Endothelial cell of umbilical vein (primary cell): ENCODE measurements at regions not wholly inside any gene's neighbourhood (a gene's known extent, or its start where the extent isn't known, plus 50 kb on each side); places are given as distances from the start of the nearest gene placed in this dataset.

Experiments used
- CTCF ChIP-seq, 2 donors: IDR thresholded peaks; 1 replicate in 1 of 2; 2 replicates in 1 of 2; pipeline ENCODE4 v1.5.1; 2011; ENCODE audit warnings: low read length in 2 of 2, mild to moderate bottlenecking in 2 of 2, moderate library complexity in 2 of 2, control low read depth in 1 of 2, inconsistent platforms in 1 of 2, low read depth in 1 of 2; ENCODE audit not compliant: insufficient read depth in 1 of 2; ENCODE audit errors: extremely low read depth in 1 of 2
- EZH2 ChIP-seq: IDR thresholded peaks from 2 replicates; pipeline ENCODE4 v1.6.1; 2012; ENCODE audit warnings: borderline replicate concordance, low read depth, mild to moderate bottlenecking, moderate library complexity, low read length, inconsistent platforms; ENCODE audit not compliant: severe bottlenecking
- GATA2 ChIP-seq: IDR thresholded peaks from 2 replicates; pipeline ENCODE4 v1.7.0; 2011; ENCODE audit warnings: low read depth, mild to moderate bottlenecking, moderate library complexity, mixed read lengths, low read length; ENCODE audit not compliant: insufficient read length, insufficient read depth
- JUN ChIP-seq: IDR thresholded peaks from 2 replicates; pipeline ENCODE4 v1.6.1; 2011; ENCODE audit warnings: borderline replicate concordance, low read depth; ENCODE audit not compliant: insufficient read length, insufficient read depth
- POLR2A ChIP-seq: IDR thresholded peaks from 2 replicates; pipeline ENCODE4 v1.6.1; 2012; ENCODE audit warnings: low read depth, mild to moderate bottlenecking, control low read depth, low read length
- POLR2AphosphoS5 ChIP-seq: IDR thresholded peaks from 2 replicates; pipeline ENCODE4 v1.6.1; 2012; ENCODE audit warnings: low read depth, mild to moderate bottlenecking, control low read depth, low read length, moderate library complexity; ENCODE audit not compliant: insufficient read depth
- TF ChIP-seq, protein P1 (sequence below): IDR thresholded peaks from 2 replicates; pipeline ENCODE4 v1.6.1; 2011; ENCODE audit not compliant: insufficient read depth, insufficient read length

DNA sequence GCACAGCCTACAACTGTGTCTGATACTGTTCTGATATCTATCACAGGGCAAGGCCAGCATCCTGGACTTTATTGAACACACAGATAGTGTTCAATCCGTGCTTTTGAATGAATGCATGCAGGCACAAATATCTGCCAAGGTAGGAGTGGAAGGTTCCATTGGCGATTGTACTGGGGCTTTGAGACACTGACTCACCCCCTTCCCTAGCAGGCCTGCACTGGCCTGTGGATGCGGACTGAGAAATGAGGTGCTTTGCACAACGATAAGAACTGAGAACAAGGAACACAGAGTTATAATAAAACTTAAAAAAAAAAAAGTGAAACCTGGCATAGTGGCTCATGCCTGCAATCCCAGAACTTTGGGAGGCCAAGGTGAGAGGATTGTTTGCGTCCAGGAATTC, 62.4 kb upstream of the NGF start:
- TF ChIP-seq CTCF (IDR thresholded peaks at IDR 0.05; ENCODE audit: extremely low read depth in 1 of 2, insufficient read depth in 1 of 2, low read depth in 1 of 2, low read length in 2 of 2) (no peak), POLR2A (no peak), GATA2 (no peak), POLR2AphosphoS5 (no peak), EZH2 (no peak), JUN (no peak)
- TF ChIP-seq, protein P1, sequence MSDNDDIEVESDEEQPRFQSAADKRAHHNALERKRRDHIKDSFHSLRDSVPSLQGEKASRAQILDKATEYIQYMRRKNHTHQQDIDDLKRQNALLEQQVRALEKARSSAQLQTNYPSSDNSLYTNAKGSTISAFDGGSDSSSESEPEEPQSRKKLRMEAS: no peak
